Choroid plexus epithelial cell (primary cell): ENCODE measurements at regions not wholly inside any gene's neighbourhood (a gene's known extent, or its start where the extent isn't known, plus 50 kb on each side); places are given as distances from the start of the nearest gene placed in this dataset.
A peak's percentile ranks its signal among the peaks of the same experiment; 100 is the strongest.

ENCODE experiments used
- DNase-seq: peaks from one replicate; pipeline ENCODE4 v3.0.0-alpha.2; 2010; ENCODE audit warnings: low read depth
- H3K4me3 ChIP-seq: 2 replicates; pipeline ENCODE4 v1.5.1; 2011; ENCODE audit warnings: low read depth, mild to moderate bottlenecking, control low read depth, low read length, moderate library complexity
- TF ChIP-seq, protein P1 (sequence below): conservative IDR thresholded peaks from 2 replicates; pipeline ENCODE4 v1.5.1; 2011; ENCODE audit warnings: low read depth, mild to moderate bottlenecking, control low read depth, inconsistent platforms, low read length, moderate library complexity

DNA sequence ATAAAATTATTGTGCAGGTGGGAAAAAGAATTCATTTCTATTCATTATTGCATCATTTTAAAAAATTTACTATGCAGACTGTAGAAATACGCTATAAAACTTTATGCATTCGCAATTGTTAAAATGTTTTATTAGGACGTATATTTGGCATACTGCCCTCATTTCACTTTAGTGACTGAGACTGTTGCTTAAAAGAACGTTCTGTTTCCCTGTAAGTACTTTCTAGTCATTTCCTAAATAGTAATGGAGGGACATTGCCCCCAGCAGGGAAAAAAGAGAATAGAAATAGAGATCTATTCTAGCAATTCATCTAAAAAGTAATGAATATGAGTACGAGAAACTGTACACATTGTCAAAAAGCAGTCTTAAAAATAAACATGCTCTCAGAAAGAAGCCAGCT, 1295.8 kb upstream of the TENM3 start:
- TF ChIP-seq, protein P1, sequence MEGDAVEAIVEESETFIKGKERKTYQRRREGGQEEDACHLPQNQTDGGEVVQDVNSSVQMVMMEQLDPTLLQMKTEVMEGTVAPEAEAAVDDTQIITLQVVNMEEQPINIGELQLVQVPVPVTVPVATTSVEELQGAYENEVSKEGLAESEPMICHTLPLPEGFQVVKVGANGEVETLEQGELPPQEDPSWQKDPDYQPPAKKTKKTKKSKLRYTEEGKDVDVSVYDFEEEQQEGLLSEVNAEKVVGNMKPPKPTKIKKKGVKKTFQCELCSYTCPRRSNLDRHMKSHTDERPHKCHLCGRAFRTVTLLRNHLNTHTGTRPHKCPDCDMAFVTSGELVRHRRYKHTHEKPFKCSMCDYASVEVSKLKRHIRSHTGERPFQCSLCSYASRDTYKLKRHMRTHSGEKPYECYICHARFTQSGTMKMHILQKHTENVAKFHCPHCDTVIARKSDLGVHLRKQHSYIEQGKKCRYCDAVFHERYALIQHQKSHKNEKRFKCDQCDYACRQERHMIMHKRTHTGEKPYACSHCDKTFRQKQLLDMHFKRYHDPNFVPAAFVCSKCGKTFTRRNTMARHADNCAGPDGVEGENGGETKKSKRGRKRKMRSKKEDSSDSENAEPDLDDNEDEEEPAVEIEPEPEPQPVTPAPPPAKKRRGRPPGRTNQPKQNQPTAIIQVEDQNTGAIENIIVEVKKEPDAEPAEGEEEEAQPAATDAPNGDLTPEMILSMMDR, result no peak
- peak; percentile 14 for DNase-seq
- H3K4me3 ChIP-seq, result no peak overlapping the region

DNA sequence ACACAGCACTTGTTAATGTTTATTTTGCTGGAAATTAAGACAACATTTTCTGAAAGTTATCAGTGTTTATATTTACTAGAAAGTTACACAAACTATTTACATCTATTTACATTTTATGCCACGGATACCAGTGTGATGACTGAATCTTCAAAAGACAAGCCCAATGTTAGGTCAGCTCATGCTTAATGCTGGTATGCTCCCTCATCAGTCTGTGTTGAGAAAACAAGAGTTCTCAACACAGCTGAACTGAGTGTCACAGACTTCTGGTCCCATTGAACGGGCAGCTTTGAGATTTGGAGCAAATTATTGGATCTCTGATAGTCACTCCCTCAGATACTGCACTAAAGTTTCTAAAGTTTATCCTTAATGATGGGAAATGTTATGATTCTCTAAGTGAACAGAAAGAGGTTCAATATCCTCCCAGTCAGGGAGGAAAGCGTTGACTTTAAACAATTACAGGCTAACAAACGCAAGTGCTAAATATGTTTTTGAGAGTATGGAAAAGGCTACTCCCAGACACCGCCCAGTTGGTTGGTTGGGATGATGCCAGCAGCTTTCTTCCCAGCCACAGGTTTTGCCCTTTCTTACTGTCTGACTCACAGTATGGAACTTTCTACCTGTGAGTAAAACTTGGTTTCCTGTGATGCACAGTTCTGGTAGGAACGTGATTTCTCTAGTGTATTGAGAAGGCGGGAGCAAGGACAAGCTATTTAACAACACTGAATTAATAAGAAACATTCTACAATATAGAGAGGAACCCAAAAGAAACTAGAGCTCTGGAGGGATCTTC, 1293.6 kb upstream of the TENM3 start:
- DNase-seq, result no peak
- no peak overlapping the region for H3K4me3 ChIP-seq
- TF ChIP-seq, protein P1, result no peak

DNA sequence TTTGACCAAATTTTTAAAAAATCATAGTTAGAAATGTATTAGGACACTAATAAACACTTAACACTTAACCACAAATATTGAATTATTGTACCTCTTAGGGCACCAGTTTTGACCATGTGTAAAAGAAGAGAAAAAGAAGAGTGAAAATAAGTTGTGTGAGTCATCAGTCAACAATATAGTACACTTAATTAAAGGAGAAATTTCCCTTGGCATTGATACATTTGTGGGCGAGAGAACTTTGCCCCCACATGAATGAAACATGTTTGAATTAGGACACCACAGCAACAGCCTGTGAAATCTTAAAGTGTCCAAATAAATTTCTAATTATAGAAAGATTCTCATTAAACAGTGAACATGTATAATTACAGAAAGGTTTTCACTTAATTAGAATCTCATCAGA, 1292.8 kb upstream of the TENM3 start:
- H3K4me3 ChIP-seq, result no peak overlapping the region
- DNase-seq, result no peak
- TF ChIP-seq, protein P1, result no peak

DNA sequence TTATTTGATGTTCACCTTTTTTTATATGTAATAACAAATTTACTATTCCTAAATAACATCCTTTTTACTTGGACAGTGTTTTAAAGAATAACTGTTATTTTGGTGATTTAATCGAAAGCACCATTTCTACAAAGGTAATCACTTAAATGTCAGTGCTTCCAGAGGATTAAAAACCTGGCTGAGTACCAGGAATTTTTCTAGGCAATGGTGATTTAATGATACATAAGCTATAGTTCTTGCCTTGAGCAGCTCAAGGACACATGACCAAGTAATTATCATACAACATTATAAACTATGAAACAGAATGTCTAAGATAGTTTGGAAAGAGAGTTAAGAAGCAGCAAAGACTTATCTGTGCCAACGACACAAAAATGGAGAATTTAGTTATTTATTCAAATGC, 1291.9 kb upstream of the TENM3 start:
- DNase-seq, result no peak
- TF ChIP-seq, protein P1, result no peak
- no peak overlapping the region for H3K4me3 ChIP-seq

DNA sequence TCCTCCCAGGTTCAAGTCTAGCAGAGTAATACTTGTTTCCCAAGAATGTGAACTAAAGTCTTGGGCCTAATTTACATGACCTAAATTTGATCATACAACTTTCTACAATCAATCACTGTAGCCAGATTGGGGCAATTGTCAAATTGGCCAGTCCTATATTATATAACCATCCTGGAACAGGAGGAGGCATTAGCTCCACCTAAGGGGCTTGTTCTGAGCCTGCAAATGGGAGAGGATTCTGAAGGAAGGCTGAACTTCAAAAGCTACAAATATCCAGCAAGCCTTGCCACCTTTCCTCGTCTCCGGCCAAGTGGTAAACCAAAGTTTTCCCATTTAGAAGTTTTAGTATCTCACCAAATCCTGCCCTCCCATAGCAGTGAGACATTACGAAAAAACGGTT, 1289.6 kb upstream of the TENM3 start:
- DNase-seq, result peak; percentile 2
- no peak overlapping the region for H3K4me3 ChIP-seq
- TF ChIP-seq, protein P1, result peak; percentile 42

DNA sequence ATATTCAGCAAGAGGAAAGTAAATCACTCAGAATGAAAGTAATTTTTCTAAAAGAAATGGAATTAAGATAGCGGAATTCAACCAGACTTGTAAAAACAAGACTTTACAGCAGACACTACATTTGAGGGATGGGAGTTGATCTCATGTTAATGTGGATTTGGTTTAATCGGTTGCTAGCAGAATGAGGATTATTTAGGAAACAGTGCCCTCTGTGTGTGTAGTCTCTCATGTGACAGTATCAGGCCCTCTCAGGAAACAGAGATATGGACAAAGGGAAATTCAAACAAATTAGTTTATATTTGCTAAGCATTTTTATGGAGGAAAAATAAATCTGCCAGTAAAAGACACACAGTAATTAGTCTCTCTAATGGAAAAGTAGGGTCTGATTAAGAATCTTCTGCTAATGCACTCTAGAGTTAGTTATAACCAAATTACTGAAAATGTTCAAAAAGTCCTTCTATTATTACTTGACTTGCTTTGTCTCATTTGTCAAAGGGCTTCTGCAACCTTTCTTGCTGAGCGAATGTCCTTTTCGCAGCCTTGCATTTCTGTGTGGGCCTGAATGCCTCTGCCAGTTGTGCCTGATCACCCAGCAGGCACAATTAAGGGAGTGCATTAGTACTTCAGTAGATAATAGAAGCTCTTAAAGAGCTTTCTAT, 1282.3 kb upstream of the TENM3 start:
- no peak for DNase-seq
- no peak overlapping the region for H3K4me3 ChIP-seq
- TF ChIP-seq, protein P1, result no peak
